ENCODE measurements at regions not wholly inside any gene's neighbourhood (a gene's known extent, or its start where the extent isn't known, plus 50 kb on each side); places are given as distances from the start of the nearest gene placed in this dataset.
A peak's percentile ranks its signal among the peaks of the same experiment; 100 is the strongest.

DNA sequence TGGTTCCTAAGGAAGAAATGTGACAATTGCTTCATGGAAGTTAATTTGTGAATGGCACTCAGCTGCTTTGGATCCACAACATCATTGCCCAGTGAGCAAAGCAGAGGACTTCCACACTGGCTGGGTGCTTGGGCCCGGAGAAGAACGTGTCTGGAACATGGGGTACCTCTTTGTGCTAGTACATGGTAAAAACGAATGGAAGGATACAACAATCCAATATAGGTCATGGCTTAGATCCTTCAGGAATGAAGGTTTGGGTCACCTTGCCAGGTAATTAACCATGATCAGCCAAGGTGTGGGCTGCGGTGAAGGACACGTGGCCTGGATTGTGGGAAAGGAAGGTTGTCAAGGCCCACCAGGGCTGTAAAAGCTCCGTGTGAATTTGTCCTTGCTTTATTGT lies 245.9 kb upstream of the HS6ST1 start:
- Histone ChIP-seq H3K4me1 (no peaks in the 10 kb centered on the region), H3K36me3 (no peaks in the 10 kb centered on the region), H3K9me3 (no peaks in the 10 kb centered on the region), H3K27ac (no peak overlapping the region), H3K4me3 (no peak overlapping the region), H3K27me3 (no peaks in the 10 kb centered on the region)
- DNase-seq = no peak
- TF ChIP-seq, protein P1, sequence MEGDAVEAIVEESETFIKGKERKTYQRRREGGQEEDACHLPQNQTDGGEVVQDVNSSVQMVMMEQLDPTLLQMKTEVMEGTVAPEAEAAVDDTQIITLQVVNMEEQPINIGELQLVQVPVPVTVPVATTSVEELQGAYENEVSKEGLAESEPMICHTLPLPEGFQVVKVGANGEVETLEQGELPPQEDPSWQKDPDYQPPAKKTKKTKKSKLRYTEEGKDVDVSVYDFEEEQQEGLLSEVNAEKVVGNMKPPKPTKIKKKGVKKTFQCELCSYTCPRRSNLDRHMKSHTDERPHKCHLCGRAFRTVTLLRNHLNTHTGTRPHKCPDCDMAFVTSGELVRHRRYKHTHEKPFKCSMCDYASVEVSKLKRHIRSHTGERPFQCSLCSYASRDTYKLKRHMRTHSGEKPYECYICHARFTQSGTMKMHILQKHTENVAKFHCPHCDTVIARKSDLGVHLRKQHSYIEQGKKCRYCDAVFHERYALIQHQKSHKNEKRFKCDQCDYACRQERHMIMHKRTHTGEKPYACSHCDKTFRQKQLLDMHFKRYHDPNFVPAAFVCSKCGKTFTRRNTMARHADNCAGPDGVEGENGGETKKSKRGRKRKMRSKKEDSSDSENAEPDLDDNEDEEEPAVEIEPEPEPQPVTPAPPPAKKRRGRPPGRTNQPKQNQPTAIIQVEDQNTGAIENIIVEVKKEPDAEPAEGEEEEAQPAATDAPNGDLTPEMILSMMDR (IDR thresholded peaks at IDR 0.05) = no peak
- no peak for TF ChIP-seq POLR2A (IDR thresholded peaks at IDR 0.05)

- Histone ChIP-seq H3K4me1 (no peaks in the 10 kb centered on the region), H3K27ac (no peak overlapping the region), H3K27me3 (no peaks in the 10 kb centered on the region), H3K4me3 (no peak overlapping the region), H3K36me3 (no peaks in the 10 kb centered on the region), H3K9me3 (no peaks in the 10 kb centered on the region)
- TF ChIP-seq, protein P1 (IDR thresholded peaks at IDR 0.05) = no peak
- TF ChIP-seq POLR2A (IDR thresholded peaks at IDR 0.05) = no peak
- no peak for DNase-seq
These were observed 246.8 kb upstream of the HS6ST1 start for GRCh38 chr2:128565441-128565840.

- Histone ChIP-seq H3K4me3 (no peak overlapping the region), H3K9me3 (no peaks in the 10 kb centered on the region), H3K27me3 (no peaks in the 10 kb centered on the region), H3K4me1 (no peaks in the 10 kb centered on the region), H3K27ac (no peak overlapping the region), H3K36me3 (no peaks in the 10 kb centered on the region)
- TF ChIP-seq, protein P1 (IDR thresholded peaks at IDR 0.05) = no peak
- TF ChIP-seq POLR2A (IDR thresholded peaks at IDR 0.05) = no peak
- no peak for DNase-seq
These were observed 248.0 kb upstream of the HS6ST1 start for GRCh38 chr2:128566671-128567070.

GRCh38 chr2:128568106-128568505 lies 249.4 kb upstream of the HS6ST1 start:
- Histone ChIP-seq H3K4me3 (no peak overlapping the region), H3K36me3 (no peaks in the 10 kb centered on the region), H3K27me3 (no peaks in the 10 kb centered on the region), H3K27ac (no peak overlapping the region), H3K9me3 (no peaks in the 10 kb centered on the region), H3K4me1 (no peaks in the 10 kb centered on the region)
- TF ChIP-seq POLR2A (IDR thresholded peaks at IDR 0.05) = no peak
- TF ChIP-seq, protein P1 (IDR thresholded peaks at IDR 0.05) = no peak
- DNase-seq = no peak

GRCh38 chr2:128573116-128573515 lies 254.4 kb upstream of the HS6ST1 start:
- Histone ChIP-seq H3K27ac (no peak overlapping the region), H3K27me3 (no peaks in the 10 kb centered on the region), H3K4me1 (no peaks in the 10 kb centered on the region), H3K36me3 (no peaks in the 10 kb centered on the region), H3K9me3 (no peaks in the 10 kb centered on the region), H3K4me3 (no peak overlapping the region)
- no peak for TF ChIP-seq POLR2A (IDR thresholded peaks at IDR 0.05)
- TF ChIP-seq, protein P1 (IDR thresholded peaks at IDR 0.05) = no peak
- DNase-seq = peak in 1 of 3 donors; percentile 36

- Histone ChIP-seq H3K4me3 (no peak overlapping the region), H3K9me3 (no peaks in the 10 kb centered on the region), H3K36me3 (no peaks in the 10 kb centered on the region), H3K27ac (no peak overlapping the region), H3K4me1 (no peaks in the 10 kb centered on the region), H3K27me3 (no peaks in the 10 kb centered on the region)
- TF ChIP-seq POLR2A (IDR thresholded peaks at IDR 0.05) = no peak
- TF ChIP-seq, protein P1 (IDR thresholded peaks at IDR 0.05) = no peak
- DNase-seq = peak in 1 of 3 donors; percentile 31
These were observed 254.9 kb upstream of the HS6ST1 start for GRCh38 chr2:128573531-128573930.

Measured in Peyer's patch (tissue), 4 donors.